Caco-2 (cell line): ENCODE measurements at regions not wholly inside any gene's neighbourhood (a gene's known extent, or its start where the extent isn't known, plus 50 kb on each side); places are given as distances from the start of the nearest gene placed in this dataset.

Experiments
- BruUV-seq: library from RNA; stranded (reverse); fragments of 400-500 nt; replicated peaks from 2 replicates; lab custom pipeline; 2021; lab: Mats Ljungman, UMichigan
- CTCF ChIA-PET: fragments of 300-600 bp; sonication (Branson Sonifier 250); formaldehyde crosslinking; loops from one replicate; lab custom pipeline; 2022; ENCODE audit warnings: antibody characterized with exemption; lab: Charles Lee
- POLR2A ChIA-PET: fragments of 300-600 bp; sonication (Branson Sonifier 250); formaldehyde crosslinking; loops from one replicate; lab custom pipeline; 2022; ENCODE audit warnings: antibody characterized with exemption; lab: Charles Lee
- DNase-seq, 2 experiments: peaks; one replicate each; pipeline versions ENCODE4 v3.0.0 to v3.0.0-alpha.2; 2020 to 2022
- H3K27me3 ChIP-seq: replicated peaks from 2 replicates; pipeline ENCODE4 v1.6.0; 2011; ENCODE audit warnings: low read length; ENCODE audit not compliant: control insufficient read depth, insufficient read depth
- H3K36me3 ChIP-seq: 2 replicates; pipeline ENCODE4 v1.5.1; 2011; ENCODE audit warnings: low read length; ENCODE audit not compliant: control insufficient read depth, insufficient read depth
- H3K4me1 ChIP-seq: fragments of 250-450 bp; sonication (Bioruptor Pico); 2 replicates; pipeline ENCODE4 v1.5.1; 2020; ENCODE audit warnings: mild to moderate bottlenecking
- H3K4me3 ChIP-seq: 2 replicates; pipeline ENCODE4 v1.5.1; 2011; ENCODE audit warnings: low read depth, mild to moderate bottlenecking, control low read depth, low read length
- H3K9me3 ChIP-seq: fragments of 250-450 bp; sonication (Bioruptor Pico); 2 replicates; pipeline ENCODE4 v1.5.1; 2020; ENCODE audit warnings: mild to moderate bottlenecking, moderate library complexity
- H3K27ac Mint-ChIP-seq: one replicate; pipeline ENCODE4 v1.8.0; 2022; ENCODE audit warnings: mixed read lengths; ENCODE audit not compliant: unreplicated experiment
- H3K27me3 Mint-ChIP-seq: one replicate; pipeline ENCODE4 v1.8.0; 2022; ENCODE audit warnings: mixed read lengths; ENCODE audit not compliant: insufficient read depth, unreplicated experiment
- H3K36me3 Mint-ChIP-seq: one replicate; pipeline ENCODE4 v1.8.0; 2022; ENCODE audit warnings: mild to moderate bottlenecking, mixed read lengths; ENCODE audit not compliant: insufficient read depth, unreplicated experiment
- H3K4me1 Mint-ChIP-seq: one replicate; pipeline ENCODE4 v1.8.0; 2022; ENCODE audit warnings: low read depth, mixed read lengths; ENCODE audit not compliant: unreplicated experiment
- H3K4me3 Mint-ChIP-seq: one replicate; pipeline ENCODE4 v1.8.0; 2022; ENCODE audit warnings: mild to moderate bottlenecking, moderate library complexity, mixed read lengths; ENCODE audit not compliant: unreplicated experiment
- H3K9me3 Mint-ChIP-seq: one replicate; pipeline ENCODE4 v1.8.0; 2022; ENCODE audit warnings: mixed read lengths; ENCODE audit not compliant: unreplicated experiment
- intact Hi-C: fragments of 100-400 bp; cut with micrococcal nuclease; formaldehyde crosslinking; loops from one replicate; pipeline ENCODE4 v1.10.0; 2022; ENCODE audit not compliant: unreplicated experiment
- TF ChIP-seq, protein P1 (sequence below), 2 experiments: fragments of 200-600 bp in 1 of 2; IDR thresholded peaks; 1 replicate in 1 of 2; 2 replicates in 1 of 2; pipeline versions ENCODE4 v1.5.1 to v1.8.0; 2011 to 2022; ENCODE audit warnings: antibody characterized with exemption in 1 of 2, control low read depth in 1 of 2, inconsistent platforms in 1 of 2, low read depth in 1 of 2, low read length in 1 of 2, mild to moderate bottlenecking in 1 of 2, moderate library complexity in 1 of 2; ENCODE audit not compliant: insufficient read depth in 1 of 2, severe bottlenecking in 1 of 2, unreplicated experiment in 1 of 2

DNA sequence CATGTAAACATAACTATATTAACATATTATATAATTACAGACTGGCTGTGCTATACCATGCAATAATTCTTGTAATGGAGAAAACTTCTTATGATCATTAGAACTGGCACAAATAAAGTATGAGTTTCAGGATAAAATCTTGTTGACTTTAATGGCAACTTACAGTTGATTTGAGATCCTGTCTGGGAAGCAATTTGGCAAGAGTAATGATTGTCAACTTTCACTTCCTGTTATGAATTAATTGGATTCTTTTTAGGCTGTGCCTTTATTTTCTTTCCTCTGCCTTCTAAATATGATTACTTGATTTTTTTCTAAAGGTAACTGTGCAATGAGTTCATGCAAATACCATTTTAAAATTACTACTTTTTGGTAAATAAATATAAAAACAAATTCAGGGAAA lies 158.1 kb upstream of the B3GAT2 start:
- Mint-ChIP-seq H3K36me3 (no peaks in the 10 kb centered on the region), H3K27ac (no peak overlapping the region), H3K9me3 (no peaks in the 10 kb centered on the region), H3K4me3 (no peak overlapping the region), H3K27me3 (peaks cover 11% of the 10 kb centered on the region), H3K4me1 (no peaks in the 10 kb centered on the region)
- Histone ChIP-seq H3K4me3 (no peak overlapping the region), H3K4me1 (no peaks in the 10 kb centered on the region), H3K27me3 (no peaks in the 10 kb centered on the region), H3K9me3 (no peaks in the 10 kb centered on the region), H3K36me3 (no peaks in the 10 kb centered on the region)
- intact Hi-C loops, result no loop called here
- CTCF ChIA-PET, result no interaction called here
- no peak for DNase-seq
- POLR2A ChIA-PET, result no interaction called here
- no TSS peak for BruUV-seq
- TF ChIP-seq, protein P1, sequence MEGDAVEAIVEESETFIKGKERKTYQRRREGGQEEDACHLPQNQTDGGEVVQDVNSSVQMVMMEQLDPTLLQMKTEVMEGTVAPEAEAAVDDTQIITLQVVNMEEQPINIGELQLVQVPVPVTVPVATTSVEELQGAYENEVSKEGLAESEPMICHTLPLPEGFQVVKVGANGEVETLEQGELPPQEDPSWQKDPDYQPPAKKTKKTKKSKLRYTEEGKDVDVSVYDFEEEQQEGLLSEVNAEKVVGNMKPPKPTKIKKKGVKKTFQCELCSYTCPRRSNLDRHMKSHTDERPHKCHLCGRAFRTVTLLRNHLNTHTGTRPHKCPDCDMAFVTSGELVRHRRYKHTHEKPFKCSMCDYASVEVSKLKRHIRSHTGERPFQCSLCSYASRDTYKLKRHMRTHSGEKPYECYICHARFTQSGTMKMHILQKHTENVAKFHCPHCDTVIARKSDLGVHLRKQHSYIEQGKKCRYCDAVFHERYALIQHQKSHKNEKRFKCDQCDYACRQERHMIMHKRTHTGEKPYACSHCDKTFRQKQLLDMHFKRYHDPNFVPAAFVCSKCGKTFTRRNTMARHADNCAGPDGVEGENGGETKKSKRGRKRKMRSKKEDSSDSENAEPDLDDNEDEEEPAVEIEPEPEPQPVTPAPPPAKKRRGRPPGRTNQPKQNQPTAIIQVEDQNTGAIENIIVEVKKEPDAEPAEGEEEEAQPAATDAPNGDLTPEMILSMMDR (IDR thresholded peaks at IDR 0.05; ENCODE audit: insufficient read depth in 1 of 2, low read depth in 1 of 2, low read length in 1 of 2, severe bottlenecking in 1 of 2, unreplicated experiment in 1 of 2), result no peak

DNA sequence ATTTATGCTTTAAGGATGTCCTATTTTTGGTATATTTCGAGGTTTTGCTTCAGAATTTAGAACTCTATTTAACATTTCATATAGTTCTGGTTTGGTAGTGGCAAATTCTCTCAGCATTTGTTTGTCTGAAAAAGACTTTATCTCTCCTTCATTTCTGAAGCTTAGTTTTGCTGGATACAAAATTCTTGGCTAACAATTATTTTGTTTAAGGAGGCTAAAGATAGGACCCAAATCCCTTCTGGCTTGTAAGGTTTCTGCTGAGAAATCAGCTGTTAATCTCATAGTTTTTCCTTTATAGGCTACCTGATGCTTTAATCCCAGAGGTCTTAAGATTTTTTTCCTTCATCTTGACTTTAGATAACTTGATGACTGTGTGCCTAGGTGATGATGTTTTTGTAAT lies 162.7 kb upstream of the B3GAT2 start:
- ChIA-PET POLR2A (no interaction called here), CTCF (no interaction called here)
- BruUV-seq, result no TSS peak

DNA sequence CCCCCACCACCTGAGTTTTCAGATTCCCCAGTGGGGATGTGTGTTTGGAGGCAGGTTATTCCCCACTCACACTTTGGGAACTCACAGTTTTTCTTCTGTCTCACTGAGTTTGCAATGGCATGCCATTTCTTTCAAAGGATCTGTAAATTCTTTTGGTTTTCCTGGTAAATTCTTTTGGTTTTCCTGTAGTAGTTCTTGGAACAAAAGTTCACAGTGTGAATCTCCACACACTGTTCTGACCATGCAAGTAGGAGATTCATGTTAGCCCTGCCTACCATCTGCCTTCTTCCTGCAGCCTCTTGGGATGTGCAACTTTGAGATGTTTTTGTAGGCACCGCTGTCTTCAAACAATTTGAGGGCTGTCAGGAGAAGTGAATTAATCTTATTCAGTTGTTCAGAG lies 165.6 kb upstream of the OGFRL1 start:
- Histone ChIP-seq H3K27me3 (no peaks in the 10 kb centered on the region), H3K4me3 (no peak overlapping the region), H3K4me1 (no peaks in the 10 kb centered on the region), H3K9me3 (no peaks in the 10 kb centered on the region), H3K36me3 (no peaks in the 10 kb centered on the region)
- H3K27me3 Mint-ChIP-seq, result peaks cover 9% of the 10 kb centered on the region
- BruUV-seq, result no TSS peak
- no peak overlapping the region for H3K27ac Mint-ChIP-seq
- H3K4me1 Mint-ChIP-seq, result no peaks in the 10 kb centered on the region
- no peak for DNase-seq
- H3K9me3 Mint-ChIP-seq, result no peaks in the 10 kb centered on the region
- TF ChIP-seq, protein P1 (IDR thresholded peaks at IDR 0.05; ENCODE audit: insufficient read depth in 1 of 2, low read depth in 1 of 2, low read length in 1 of 2, severe bottlenecking in 1 of 2, unreplicated experiment in 1 of 2), result no peak
- no peak overlapping the region for H3K4me3 Mint-ChIP-seq
- intact Hi-C loops, result no loop called here
- POLR2A ChIA-PET, result no interaction called here
- no peaks in the 10 kb centered on the region for H3K36me3 Mint-ChIP-seq
- CTCF ChIA-PET, result no interaction called here

More for the DNA sequence above, 162.7 kb upstream of the B3GAT2 start:
- H3K27me3 ChIP-seq, result no peaks in the 10 kb centered on the region
- Mint-ChIP-seq H3K27ac (no peak overlapping the region), H3K27me3 (peaks cover 8% of the 10 kb centered on the region), H3K36me3 (no peaks in the 10 kb centered on the region), H3K9me3 (no peaks in the 10 kb centered on the region), H3K4me1 (no peaks in the 10 kb centered on the region), H3K4me3 (no peak overlapping the region)
- H3K9me3 ChIP-seq, result no peaks in the 10 kb centered on the region
- H3K4me3 ChIP-seq, result no peak overlapping the region
- TF ChIP-seq, protein P1 (IDR thresholded peaks at IDR 0.05; ENCODE audit: insufficient read depth in 1 of 2, low read depth in 1 of 2, low read length in 1 of 2, severe bottlenecking in 1 of 2, unreplicated experiment in 1 of 2), result no peak
- DNase-seq, result no peak
- H3K4me1 ChIP-seq, result no peaks in the 10 kb centered on the region
- intact Hi-C loops, result no loop called here
- no peaks in the 10 kb centered on the region for H3K36me3 ChIP-seq
